Progenitor cell of endocrine pancreas (in vitro differentiated cells): ENCODE measurements at regions not wholly inside any gene's neighbourhood (a gene's known extent, or its start where the extent isn't known, plus 50 kb on each side); places are given as distances from the start of the nearest gene placed in this dataset.

ENCODE experiments used
- DNase-seq: peaks from one replicate; pipeline ENCODE4 v3.0.0; 2021; ENCODE audit warnings: low spot score; ENCODE audit not compliant: unreplicated experiment
- H3K27ac Mint-ChIP-seq: 2 replicates; pipeline ENCODE4 v1.8.0; 2021; ENCODE audit warnings: mild to moderate bottlenecking, moderate library complexity, mixed read lengths
- H3K27me3 Mint-ChIP-seq: 2 replicates; pipeline ENCODE4 v1.8.0; 2021; ENCODE audit warnings: mixed read lengths
- H3K36me3 Mint-ChIP-seq: 2 replicates; pipeline ENCODE4 v1.8.0; 2022; ENCODE audit warnings: mixed read lengths; ENCODE audit not compliant: insufficient read depth
- H3K4me1 Mint-ChIP-seq: 2 replicates; pipeline ENCODE4 v1.8.0; 2021; ENCODE audit warnings: low read depth, mixed read lengths
- H3K4me3 Mint-ChIP-seq: 2 replicates; pipeline ENCODE4 v1.8.0; 2021; ENCODE audit warnings: low read depth, mild to moderate bottlenecking, moderate library complexity, mixed read lengths
- H3K9me3 Mint-ChIP-seq: 2 replicates; pipeline ENCODE4 v1.8.0; 2021; ENCODE audit warnings: low read depth, mixed read lengths
- TF ChIP-seq, protein P1 (sequence below): fragments of 200-600 bp; sonication (generic); IDR thresholded peaks from one replicate; pipeline ENCODE4 v1.5.0; 2021; ENCODE audit warnings: antibody characterized with exemption, mild to moderate bottlenecking; ENCODE audit not compliant: unreplicated experiment

DNA sequence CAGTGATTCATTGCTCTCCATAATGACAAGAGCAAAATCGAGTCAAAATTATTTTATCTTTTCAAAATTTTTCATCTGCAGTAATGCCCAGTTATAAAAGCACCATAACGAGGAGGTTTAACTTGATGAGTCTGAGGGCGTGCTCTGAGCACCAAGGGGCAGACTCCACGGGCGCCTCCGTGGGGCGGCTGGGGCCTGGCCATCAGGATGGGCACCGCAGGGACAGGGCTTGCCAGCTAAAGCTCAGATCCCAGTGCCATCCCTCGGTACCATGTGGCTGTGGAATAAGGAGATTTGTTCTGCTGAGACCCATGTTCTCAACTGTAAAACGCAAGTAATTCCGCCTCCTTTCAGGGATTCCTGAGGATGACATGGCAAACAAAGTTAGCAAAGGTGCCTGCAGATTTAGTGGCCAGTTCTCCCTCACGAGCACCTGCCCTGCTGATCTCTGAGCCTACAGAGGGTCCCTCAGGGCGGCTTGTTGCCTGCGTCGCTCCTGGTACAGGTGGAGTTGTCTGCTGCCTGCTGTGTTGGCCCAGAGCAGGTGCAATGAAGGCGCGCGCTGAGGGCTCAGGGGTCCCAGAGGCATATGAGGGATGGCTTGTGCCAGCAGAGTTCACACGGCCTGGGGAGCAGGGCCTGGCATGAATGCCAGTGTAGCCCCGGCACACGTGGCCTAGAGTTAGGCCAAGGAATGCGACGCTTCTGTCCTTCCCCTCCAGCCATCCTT, 584.4 kb downstream of the TCERG1L start:
- DNase-seq: no peak
- Mint-ChIP-seq H3K27me3 (peaks cover 9% of the 10 kb centered on the region), H3K9me3 (no peaks in the 10 kb centered on the region), H3K4me1 (peaks cover 3% of the 10 kb centered on the region), H3K4me3 (no peak overlapping the region), H3K36me3 (no peaks in the 10 kb centered on the region), H3K27ac (no peak overlapping the region)
- TF ChIP-seq, protein P1, sequence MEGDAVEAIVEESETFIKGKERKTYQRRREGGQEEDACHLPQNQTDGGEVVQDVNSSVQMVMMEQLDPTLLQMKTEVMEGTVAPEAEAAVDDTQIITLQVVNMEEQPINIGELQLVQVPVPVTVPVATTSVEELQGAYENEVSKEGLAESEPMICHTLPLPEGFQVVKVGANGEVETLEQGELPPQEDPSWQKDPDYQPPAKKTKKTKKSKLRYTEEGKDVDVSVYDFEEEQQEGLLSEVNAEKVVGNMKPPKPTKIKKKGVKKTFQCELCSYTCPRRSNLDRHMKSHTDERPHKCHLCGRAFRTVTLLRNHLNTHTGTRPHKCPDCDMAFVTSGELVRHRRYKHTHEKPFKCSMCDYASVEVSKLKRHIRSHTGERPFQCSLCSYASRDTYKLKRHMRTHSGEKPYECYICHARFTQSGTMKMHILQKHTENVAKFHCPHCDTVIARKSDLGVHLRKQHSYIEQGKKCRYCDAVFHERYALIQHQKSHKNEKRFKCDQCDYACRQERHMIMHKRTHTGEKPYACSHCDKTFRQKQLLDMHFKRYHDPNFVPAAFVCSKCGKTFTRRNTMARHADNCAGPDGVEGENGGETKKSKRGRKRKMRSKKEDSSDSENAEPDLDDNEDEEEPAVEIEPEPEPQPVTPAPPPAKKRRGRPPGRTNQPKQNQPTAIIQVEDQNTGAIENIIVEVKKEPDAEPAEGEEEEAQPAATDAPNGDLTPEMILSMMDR: no peak

DNA sequence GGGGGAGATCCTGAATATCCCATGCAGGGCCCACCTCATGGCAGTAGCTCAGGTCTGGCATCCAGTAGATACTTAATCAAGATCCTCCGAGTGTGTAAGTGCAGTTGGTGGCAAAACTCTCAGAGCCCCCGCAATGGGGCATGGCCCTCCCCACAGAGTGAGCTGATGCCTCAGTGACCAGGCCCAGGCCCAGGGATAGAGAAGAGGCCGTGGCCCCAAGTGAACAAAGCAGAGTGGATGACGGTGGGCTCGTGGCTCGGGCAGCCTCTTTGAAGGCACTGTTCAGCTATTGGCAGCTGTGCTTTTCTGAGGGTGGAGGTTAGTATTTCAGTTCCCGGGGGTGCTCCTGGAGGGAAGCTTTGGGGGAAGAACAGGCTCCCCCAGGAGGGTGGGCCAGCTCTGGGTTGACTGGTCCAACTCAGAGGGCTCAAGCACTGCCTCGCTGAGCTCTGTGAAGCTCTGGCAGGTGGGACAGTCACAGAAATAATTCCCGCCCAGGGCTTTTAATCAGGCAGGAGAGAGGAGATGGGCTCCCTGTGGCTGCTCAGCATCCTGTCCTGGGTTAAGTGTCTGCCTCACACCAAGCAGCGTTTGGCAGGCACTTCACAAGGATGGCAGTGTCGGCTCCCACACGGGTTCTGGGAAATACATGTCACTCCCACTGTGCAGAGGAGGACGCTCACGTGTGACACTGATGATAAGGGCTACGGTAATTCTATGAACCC, 583.6 kb downstream of the TCERG1L start:
- no peak for DNase-seq
- Mint-ChIP-seq H3K27me3 (peaks cover 13% of the 10 kb centered on the region), H3K27ac (no peak overlapping the region), H3K4me1 (peaks cover 3% of the 10 kb centered on the region), H3K9me3 (no peaks in the 10 kb centered on the region), H3K4me3 (no peak overlapping the region), H3K36me3 (no peaks in the 10 kb centered on the region)
- TF ChIP-seq, protein P1: no peak

DNA sequence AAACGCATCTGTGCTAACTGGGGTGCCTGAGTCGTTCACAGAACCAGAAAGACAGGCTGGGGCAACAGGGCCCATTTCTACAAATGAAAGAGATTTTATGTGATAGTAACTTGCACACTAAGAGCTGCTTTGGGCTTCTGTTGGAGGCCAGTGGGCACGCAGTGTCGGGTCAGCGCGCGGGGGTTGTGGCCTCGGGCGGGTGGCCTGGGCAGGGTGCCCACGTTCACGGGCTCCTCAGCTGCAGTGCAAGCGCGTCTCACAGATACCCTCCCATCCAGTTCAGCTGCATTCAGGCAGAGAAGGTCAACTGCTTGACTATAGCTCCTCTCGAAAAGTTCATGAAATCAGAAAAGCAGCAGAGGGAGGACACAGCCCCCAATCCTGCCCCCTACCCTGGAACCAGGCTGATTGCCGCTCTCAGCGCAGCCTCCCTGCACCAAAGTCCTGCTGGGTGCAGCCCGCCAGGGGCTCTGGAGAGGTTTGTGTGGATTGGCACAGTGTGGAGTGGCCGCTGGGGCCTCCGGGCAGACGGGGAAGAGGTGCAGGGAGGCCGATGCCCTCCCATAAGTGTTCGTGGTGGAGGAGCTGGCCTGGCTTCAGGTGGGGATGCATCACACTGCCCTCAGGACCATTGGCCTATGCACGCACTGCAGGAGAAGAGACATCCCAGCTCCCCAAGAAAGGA, 582.8 kb downstream of the TCERG1L start:
- Mint-ChIP-seq H3K9me3 (no peaks in the 10 kb centered on the region), H3K36me3 (no peaks in the 10 kb centered on the region), H3K4me3 (no peak overlapping the region), H3K27me3 (peaks cover 14% of the 10 kb centered on the region), H3K4me1 (peaks cover 3% of the 10 kb centered on the region), H3K27ac (no peak overlapping the region)
- no peak for DNase-seq
- TF ChIP-seq, protein P1: no peak

DNA sequence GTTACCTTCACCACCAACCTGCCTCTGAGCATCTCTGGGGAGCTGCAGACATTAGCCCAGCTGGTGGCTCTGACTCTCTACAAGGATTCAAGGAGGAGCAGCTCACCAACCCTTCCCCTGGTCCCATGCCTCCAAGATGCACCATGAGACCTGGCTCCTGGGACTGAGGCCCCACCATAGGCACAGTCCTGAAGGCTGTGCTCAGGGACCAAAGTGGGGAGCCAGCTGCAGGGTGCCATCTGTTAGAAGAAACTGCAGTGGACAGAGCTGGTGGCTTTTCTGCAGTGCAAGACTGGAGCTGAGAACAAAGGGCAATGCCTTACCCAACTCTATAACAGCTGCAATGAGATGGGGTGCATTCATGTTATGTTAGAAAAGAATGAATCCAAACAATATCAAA, 581.6 kb downstream of the TCERG1L start:
- no peak overlapping the region for H3K4me3 Mint-ChIP-seq
- H3K36me3 Mint-ChIP-seq: no peaks in the 10 kb centered on the region
- TF ChIP-seq, protein P1: no peak
- peaks cover 3% of the 10 kb centered on the region for H3K4me1 Mint-ChIP-seq
- no peak for DNase-seq
- no peaks in the 10 kb centered on the region for H3K9me3 Mint-ChIP-seq
- H3K27me3 Mint-ChIP-seq: peaks cover 20% of the 10 kb centered on the region
- H3K27ac Mint-ChIP-seq: no peak overlapping the region

DNA sequence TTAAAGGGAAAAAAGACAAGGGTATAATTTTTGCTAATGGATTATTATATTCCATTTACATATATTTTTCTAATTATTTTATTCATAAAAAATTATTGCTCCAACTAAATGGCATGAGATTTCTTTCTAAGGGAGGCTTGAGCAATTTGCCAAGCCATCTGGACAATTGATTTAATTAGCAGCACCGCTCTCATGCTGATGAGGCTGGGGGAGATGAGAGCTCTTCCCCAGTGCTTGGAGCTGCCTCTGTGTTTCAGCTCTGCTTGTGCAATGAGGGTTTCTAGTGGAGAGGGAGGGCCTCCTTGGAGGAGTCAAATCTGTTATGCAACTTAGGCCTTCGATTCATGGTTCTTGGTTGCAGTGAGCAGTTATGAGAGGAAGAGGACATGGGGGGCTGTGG, 574.3 kb downstream of the TCERG1L start:
- Mint-ChIP-seq H3K36me3 (no peaks in the 10 kb centered on the region), H3K4me3 (no peak overlapping the region), H3K27ac (no peak overlapping the region), H3K4me1 (no peaks in the 10 kb centered on the region), H3K9me3 (no peaks in the 10 kb centered on the region), H3K27me3 (peaks cover 25% of the 10 kb centered on the region)
- DNase-seq: no peak
- TF ChIP-seq, protein P1: no peak
